Stimulated activated CD8-positive, alpha-beta memory T cell treated with anti-CD3 and anti-CD28 coated beads, Interleukin-4, amount 100 ng/mL, for 24 hours (primary cell): ENCODE measurements at regions not wholly inside any gene's neighbourhood (a gene's known extent, or its start where the extent isn't known, plus 50 kb on each side); places are given as distances from the start of the nearest gene placed in this dataset.

Experiments
- DNase-seq: peaks from one replicate; pipeline ENCODE4 v3.0.0-alpha.2; 2020; ENCODE audit warnings: low read depth

DNA sequence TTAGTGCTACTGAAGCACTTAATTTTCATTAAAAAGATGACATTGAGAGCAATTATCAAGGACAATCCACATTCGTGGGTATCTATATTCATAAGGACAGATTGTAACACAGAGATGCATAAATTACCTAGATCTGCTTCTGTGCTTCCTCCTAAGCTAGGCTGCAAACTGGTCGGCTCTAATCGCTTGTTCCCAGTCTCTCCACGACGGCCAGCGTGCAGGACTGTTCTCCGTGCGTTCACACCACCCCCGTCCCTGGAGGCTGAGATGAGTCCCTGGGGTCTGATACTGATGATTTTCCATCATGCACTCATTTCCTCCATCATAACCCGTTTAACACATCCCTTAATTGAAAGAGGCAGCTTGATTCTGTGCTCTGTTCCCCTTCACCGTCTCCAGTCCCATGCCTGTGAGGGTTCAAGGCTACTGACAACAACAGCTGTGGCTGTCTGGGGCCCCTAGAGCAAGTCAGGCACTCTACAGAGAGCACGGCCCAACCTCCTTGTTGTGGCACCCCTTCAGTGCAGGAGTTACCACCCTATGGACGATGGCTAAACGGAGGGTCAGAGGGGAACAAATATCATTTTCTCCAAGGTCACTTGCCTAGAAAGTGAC, 469.6 kb downstream of the NPHP4 start:
- DNase-seq = no peak

DNA sequence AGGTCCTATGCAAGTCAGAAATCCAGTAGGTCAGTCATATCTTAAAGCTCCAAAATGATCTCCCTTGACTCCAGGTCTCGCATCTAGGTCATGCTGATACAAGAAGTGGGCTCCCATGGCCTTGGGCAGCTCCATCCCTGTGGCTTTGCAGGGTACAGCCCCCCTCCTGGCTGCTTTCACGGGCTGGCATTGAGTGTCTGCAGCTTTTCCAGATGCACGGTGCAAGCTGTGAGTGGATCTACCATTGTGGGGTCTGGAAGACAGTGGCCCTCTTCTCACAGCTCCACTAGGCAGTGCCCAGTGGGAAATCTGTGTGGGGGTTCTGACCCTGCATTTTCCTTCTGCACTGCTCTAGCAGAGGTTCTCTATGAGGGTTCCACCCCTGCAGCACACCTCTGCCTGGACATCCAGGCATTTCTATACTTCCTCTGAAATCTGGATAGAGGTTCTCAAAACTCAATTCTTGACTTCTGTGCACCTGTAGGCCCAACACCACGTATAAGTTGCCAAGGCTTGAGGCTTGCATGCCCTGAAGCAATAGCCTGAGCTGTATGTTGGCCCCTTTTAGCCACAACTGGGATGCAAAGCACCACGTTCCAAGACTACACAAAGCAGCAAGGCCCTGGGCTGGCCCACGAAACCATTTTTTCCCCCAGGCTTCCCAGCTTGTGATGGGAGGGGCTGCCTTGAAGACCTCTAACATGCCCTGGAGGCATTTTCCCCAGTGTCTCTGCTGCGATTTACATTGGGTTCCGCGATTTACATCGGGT, 472.7 kb downstream of the NPHP4 start:
- no peak for DNase-seq

DNA sequence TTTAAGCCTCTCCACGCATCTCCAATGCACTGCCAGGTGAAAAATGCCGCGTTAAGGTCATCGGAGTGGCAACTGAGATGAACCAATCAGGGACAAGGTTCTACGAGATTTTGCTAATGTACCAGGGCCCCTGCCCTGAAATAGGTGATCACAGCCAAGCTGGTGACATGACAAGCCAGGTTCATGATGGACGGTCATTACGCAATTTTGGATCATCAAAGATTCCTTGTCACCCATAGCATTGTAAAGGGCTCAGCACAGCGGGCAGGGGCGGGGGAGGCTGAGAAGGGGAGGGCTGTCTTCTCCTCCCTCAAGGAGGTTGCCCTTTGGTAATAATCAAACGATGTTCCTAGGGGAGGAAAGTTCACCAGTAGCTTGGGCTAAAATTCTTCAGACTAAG, 475.5 kb downstream of the NPHP4 start:
- no peak for DNase-seq

DNA sequence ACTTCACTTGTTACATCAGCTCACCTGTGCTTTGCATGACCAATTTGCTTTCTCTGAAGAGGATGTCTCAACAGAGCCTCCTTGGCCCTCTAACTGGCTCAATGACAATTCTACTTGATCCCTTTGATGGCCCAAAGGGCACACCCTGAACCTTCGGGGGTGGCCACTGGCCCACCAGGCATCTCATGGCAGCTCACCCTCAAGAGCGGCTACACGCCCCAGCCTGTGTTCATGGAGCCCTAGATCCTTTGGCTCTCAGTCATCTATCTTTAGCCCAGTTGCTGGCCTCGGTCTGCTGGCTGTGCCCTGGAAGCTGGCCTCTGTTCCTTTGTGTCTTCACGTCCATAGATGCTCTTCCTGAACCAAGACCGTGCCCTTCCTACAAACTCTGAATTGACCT, 476.7 kb downstream of the NPHP4 start:
- no peak for DNase-seq

DNA sequence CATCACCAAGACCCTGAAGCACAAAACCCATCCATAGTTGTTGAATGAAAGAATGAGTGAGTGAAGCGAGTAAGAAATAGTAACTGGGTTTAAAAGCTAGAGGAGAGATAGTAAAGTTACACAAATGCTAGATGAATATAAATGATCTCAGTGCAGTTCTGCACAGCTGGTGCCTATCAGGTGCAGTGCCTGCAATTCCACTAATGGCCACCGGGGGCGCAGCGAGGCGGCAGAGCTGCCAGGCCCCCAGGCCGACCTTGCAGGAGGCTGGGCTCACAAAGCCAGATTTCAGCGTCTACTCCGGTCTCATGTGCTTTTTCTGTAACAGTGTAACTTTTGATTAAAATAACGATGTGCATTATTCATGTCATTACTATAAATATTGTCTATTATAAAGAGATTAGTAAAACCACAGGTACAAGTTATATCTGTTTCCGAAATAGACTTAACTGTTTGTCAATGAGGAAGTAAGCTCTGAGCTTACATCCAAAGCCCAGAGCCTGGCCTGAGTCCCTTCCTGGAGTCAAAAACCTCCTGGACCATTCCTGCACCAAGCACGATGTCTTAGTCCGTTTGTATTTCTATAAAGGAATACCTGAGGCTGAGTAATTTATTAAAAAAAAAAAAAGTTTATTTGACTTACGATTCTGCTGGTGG, 477.6 kb downstream of the NPHP4 start:
- peak; percentile 67 for DNase-seq

DNA sequence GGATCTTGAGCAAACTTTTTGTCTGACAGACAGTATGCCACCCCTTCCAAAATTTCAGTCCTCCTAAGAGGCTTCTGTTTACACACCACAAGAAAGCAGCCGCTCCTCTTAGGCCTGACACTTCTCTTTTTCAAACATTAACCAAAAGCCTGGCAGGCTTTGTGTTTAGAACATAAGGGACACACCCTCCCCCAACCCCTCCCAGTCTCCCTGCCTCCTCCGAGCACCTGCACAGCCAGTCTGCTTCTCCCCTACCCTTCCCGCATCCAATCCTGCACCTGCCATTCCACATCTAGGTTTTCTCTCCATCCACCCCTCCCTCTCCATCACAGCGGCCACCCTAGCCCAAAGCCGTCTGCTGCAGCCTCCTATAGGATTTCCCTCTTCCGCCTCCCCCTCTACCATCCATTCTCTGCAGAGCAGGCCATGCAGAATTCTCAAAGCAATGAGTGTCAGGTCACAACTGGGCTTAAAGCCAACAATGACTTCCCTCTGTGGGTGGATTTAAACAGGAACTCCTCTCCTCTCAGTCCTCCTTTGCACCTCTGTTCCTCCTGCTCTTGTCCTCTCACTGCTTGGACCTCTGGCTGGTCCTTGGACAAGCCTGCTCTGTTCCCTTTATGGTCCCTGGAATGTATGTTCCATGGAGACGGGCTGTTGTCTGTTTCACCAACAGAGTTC, 478.2 kb downstream of the NPHP4 start:
- no peak for DNase-seq

DNA sequence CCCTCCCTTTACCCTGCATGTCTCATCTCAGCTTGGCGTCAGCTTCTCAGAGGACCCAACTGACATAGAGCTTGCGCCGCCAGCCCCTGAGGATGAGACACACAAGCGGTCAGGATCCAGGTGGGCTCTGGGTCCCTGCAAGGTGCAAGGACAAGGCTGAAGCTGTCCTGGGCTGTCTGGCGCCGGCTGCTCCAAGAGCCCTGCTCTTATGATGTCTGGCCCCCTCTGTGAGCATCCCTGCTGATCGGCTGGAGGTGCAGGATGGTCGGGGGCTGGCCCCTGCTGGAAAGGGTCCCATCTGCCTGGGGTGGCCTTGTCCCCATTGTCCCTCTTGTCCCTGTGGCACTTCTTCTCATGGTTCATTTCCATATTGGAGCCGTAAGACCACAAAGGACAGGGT, 479.0 kb downstream of the NPHP4 start:
- no peak for DNase-seq

DNA sequence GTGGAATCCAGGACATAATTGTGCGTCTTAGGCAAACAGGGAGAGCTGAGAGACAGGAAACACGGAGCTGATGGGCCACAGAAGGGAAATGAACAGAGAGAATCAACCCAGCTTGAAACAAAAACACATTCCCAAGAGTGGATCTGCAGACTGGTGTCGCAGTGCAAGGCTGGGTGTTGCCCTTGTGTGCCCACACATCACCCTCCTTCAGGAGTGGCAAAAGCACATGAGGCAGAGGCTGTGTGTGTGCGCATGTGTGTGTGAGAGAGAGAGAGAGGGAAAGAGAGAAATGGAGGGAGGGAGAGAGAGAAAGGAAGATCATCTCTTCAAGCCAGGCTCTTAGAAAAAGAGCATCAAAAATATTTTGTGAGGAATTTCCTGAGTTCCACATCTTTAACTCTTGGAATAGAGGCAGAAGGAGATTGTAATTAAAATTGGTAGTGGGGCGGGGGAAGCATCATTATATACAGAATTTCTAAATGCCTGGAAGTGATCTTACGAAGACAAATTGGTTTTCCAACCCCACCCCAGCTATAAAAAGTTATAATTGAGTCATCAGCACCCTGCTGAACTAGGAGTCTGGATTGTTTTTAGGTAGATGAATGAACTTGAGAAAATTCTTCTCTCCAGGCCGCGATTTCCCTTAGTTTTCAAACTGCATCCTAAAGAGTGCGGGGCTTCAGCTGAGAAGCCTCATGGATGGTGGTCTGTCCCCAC, 480.7 kb downstream of the NPHP4 start:
- DNase-seq = no peak

DNA sequence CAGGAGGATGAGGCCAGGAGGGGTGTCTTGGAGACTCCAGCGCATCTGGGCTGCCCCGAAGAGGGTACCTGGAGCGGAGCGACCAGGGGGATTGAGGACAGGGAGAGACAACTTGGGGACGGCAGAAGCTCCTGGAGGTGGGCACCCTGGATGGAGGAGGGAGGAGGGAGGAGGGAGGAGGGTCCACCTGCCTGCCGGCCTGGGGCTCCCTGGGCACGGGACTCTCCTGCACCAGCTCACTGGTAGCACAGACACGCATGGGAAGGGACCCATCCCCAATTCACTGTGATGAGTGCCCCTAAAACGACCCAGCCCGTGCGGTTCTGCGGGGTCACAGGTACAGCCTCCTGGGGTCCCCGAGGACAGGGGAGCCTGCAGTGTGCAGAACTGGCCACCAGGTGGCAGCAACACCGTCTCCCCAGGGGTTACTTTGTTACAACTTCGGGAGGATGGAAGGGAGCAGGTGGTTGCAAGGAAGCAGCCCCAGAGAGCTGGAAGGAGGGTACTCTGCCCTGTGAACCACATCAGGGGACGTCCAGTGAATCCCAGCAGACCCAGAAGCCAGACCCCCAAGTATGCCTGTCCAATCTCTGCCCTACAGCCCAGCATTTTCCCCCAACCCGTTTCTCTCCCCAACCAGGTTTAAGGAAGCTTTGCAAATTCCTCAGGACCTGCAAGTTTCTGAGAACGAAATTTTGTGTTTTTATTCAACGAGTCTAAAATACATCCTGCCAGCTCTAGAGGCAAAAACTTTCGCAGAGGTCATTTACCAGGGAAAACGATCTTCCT, 482.4 kb downstream of the NPHP4 start:
- DNase-seq = peak; percentile 56

DNA sequence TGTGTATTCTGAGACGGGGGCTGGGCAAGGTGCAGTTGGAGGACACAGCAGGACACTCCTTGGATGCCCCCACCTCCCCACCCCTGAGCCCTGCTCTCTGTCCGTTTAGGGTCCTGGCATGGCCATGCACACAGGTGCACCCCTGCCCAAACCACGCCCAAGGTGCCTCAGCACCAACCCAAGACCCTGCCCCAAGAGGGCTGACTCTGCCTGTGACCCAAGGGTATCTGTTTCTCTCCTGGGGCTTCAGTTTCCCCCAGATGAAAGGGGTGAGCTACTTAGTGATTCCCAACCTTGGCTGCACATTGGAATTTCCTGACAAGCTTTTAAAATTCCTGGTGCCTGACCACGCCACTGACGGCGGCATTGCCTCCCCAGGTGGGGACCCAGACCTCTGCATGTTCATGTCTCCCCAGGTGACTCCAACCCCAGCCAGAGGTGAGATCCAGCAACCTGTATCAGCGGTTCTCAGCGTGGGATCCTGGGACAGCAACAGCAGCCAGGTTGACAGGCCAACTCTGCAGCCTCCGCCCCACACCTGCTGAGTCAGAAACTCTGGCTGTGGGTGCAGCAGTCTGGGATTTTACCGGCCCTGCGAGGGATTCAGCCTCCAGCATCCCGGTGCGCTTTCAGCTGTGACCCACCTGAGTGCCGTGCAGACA, 483.4 kb downstream of the NPHP4 start:
- no peak for DNase-seq

DNA sequence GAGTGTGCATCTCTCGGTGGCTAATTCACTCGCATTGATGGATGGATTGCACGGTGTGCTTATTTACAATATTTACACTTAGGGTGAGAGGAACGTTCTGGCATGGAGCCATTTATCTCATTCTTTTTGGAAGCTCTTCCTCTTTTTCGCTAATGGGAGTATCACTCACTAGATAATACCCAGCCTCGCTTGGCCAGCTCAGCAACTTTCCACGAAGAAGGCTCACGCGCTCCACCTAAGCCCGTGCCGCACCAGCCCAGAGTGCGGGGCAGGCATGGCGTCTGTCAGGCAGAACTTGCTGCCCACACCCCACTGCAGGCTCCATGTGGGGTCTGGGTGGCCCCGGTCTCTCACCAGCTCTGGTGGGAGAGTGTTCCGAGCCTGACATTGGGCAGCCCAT, 484.9 kb downstream of the NPHP4 start:
- no peak for DNase-seq

DNA sequence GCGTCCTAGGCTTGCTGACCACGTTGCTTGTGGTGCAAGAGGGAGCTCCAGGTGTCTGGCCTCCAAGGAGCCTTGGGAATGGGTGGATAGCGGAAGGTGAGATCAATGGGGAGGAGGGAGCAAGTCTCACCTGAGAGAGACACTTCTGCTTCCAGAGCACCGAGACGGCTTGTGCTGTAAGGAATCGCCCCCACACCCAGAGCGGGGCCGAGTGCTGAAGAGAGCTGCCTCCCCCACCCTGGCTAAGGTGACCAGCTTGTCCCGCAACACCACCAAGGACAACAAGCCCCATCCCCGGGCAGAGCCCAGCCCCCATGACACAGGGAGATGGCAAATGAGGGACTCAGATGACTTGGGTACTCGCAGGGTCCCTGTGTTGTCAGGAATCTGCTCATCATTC, 485.6 kb downstream of the NPHP4 start:
- no peak for DNase-seq

DNA sequence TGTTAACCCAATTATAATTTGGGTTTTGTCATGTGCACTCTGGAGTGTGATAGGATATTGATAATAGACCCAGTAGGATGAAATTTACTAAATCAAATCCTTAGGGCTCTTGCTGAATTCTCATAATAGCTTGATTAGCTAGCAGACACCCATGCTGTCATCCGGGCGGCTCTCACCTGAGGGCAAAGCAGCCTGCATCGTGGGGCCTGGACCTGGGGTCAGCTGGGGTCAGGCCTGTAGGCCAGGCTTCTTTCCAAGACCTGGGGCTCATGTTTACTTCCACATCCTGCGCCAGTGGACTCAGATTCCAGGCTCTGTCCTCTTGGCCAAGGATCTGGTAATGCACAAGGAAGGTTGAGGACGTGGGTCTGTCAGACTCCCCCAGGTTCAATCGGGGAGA, 486.3 kb downstream of the NPHP4 start:
- no peak for DNase-seq

DNA sequence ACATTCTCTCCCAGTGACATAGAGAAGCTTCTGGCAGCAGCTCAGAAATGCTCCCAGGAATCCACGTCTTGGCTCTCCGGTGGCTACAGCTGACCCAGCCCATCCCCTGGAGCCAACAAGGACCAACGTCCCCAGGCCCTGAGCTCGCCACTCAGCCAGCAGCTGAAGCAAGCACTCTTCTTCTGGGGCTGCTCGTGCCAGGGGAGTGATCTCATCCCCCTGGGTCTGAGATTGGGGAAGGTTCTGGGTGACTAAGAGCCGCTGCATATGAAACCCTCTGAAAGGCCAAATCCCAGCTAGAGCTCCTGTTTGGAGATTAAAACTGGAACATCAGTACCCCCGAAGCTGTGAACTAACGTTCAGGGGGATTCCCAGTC, 487.9 kb downstream of the NPHP4 start:
- DNase-seq = no peak

DNA sequence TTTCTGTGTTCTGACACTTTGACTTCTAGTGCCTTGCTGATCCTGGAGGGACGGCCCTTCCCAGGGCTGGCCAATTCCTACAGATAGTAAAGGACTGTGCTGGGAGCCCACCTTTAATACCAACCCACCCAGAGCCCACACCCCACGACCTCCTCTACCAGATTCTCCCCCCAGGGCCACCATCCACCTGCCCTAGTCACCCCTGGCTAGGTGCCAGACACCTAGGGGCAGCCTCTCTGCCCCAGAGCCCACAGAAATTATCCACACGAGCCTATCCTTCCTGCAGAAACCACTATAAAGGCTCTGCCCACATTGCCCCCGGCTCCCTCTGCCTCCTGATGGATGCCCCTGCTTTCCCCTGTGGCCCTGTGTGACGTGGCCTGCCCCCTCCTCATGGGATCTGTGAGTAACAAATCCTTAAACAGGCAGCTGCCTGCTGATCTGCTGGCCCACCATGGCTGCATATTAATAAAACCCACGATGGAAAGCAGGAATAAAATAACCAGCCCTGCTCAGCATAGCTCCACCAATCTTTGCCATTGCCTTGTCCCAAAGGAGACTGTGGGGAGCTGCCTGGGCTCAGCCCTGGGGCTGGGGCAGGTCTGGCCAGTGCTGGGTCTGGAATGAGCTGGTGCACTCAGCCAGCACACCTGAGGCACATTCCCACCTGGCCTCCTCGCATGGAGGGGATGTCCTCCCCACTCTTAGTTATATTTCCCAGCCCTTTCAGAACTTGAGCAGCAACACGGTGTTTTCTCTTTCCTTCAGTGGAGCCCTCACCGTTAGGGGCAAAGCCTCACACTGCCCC, 488.5 kb downstream of the NPHP4 start:
- no peak for DNase-seq

DNA sequence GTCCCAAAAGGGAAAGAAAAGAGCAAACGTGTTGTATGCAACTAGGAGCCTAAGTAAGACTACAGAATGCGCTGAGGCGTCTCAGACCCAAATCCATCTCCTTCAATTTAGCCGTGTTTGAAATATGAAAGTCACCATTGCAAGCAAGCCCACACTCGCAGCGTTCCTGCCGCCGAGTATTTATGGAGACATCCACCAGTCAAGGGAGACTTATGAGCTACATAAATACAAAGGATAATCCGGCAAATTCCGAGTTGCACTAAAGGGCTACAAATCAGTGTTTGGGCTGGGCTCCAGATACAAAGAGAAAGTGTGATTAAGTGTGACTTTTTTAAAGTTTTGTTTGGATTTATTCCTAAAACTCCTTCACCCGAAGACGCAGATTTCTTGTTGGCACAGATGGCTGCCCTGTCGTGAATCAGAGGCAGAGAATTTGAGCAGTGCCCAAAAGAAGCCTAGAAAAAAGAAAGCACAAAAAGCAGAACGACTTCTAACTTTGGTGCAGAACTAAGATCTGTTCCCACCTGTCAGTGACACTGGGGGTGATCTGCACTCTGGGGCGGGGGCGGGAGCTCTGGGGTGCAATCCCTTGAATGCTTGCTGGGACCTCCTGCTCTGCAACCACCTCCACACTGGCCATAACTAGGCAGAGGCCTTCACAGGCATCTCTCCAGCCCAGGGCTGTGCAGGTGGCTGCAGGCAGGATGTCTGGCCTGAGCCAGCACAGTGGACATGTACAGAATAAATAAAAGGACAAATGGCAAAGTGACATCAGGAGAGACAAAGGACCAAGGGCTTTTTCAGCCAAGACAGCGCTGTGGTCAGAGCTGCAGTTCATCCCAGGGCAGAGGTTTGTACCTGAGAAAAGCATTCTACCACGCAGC, 489.7 kb downstream of the NPHP4 start:
- DNase-seq = no peak

DNA sequence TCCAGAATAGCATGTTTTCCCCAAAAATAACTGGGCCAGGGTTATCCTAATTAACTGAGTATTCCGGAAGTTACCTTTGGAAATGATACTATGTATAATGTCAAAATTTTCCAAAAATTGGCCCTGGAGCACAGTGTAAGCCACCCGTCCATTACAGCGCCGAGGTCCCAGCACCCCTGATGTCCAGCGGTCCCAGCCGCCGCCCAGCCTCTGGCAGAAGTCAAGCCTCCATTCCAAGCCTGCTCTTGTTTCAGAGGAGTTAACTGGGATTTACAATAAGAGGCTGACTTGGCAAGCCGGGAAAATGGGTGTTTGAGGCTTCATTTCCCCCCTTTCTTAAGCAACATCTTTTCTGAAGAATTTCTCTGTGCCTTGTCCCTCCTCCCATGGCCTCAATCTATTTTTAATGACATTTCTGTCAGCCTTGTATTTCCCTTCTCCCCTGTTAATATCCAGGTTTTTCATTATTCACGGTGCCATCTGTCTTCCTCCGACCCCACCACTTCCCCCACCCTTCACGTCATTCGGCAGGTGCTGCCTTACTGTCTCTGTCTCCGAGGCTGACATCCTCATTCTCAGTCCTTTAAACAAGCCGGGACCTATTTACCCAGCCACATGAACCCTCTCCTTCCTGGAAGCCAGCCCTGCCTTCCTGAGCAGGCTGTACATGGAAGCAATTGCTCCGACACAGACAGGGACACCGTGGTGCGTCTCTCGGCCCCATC, 490.9 kb downstream of the NPHP4 start:
- DNase-seq = no peak

DNA sequence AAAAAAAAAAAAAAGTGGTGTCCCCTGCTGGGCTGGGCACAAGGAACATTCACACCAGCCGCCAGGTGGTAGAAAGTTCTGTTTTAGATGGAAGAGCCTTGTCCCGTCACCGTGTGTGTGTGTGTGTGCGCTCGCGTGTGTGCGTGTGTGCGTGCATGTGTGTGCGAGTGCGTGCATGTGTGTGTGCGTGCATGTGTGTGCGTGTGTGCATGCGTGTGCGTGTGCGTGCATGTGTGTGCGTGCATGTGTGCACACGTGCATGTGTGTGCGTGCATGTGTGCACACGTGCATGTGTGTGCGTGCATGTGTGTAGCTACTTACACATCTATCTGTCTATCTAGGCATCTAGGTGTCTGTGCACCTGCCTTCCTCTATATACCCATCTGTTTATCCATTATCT, 491.7 kb downstream of the NPHP4 start:
- no peak for DNase-seq
